OCI-LY7 (cell line): ENCODE measurements at regions not wholly inside any gene's neighbourhood (a gene's known extent, or its start where the extent isn't known, plus 50 kb on each side); places are given as distances from the start of the nearest gene placed in this dataset. TPM values are rescaled to one million over a fixed set of nuclear protein-coding genes. Genes with fewer than 3 reads are reported as not detected.

Experiments used
- BruUV-seq: library from RNA; stranded (reverse); fragments of 400-500 nt; replicated peaks from 2 replicates; lab custom pipeline; 2021; lab: Mats Ljungman, UMichigan
- CTCF ChIA-PET: fragments of 300-600 bp; sonication (Branson Sonifier 250); formaldehyde crosslinking; loops from one replicate; lab custom pipeline; 2022; ENCODE audit warnings: antibody characterized with exemption; ENCODE audit not compliant: unreplicated experiment; lab: Charles Lee
- POLR2A ChIA-PET: fragments of 300-600 bp; sonication (Branson Sonifier 250); formaldehyde crosslinking; loops from one replicate; lab custom pipeline; 2022; ENCODE audit warnings: antibody characterized with exemption; lab: Charles Lee
- DNase-seq: peaks from one replicate; pipeline ENCODE4 v3.0.0-alpha.2; 2015; ENCODE audit warnings: low spot score
- H2AFZ ChIP-seq: fragments of 200-600 bp; sonication (generic), shearing (Covaris generic); 2 replicates; pipeline ENCODE4 v1.6.1; 2014; ENCODE audit warnings: mild to moderate bottlenecking, antibody characterized with exemption, low read length, moderate library complexity
- H3K27ac ChIP-seq: fragments of 200-600 bp; sonication (generic); 2 replicates; pipeline ENCODE4 v1.5.1; 2014; ENCODE audit warnings: mixed run types, low read depth, mild to moderate bottlenecking, moderate library complexity, low read length, inconsistent platforms; ENCODE audit not compliant: poor library complexity, severe bottlenecking
- H3K36me3 ChIP-seq: fragments of 200-600 bp; sonication (generic); 2 replicates; pipeline ENCODE4 v1.6.1; 2014; ENCODE audit warnings: mild to moderate bottlenecking, antibody characterized with exemption, low read length, moderate library complexity, mixed read lengths; ENCODE audit not compliant: insufficient read depth
- H3K4me1 ChIP-seq: fragments of 200-600 bp; sonication (generic); 2 replicates; pipeline ENCODE4 v1.5.1; 2014; ENCODE audit warnings: mild to moderate bottlenecking, low read length; ENCODE audit not compliant: insufficient read depth, poor library complexity, severe bottlenecking
- H3K4me2 ChIP-seq: fragments of 200-600 bp; sonication (generic); 2 replicates; pipeline ENCODE4 v1.6.1; 2014; ENCODE audit warnings: mild to moderate bottlenecking, low read length
- H3K4me3 ChIP-seq: fragments of 200-600 bp; sonication (generic); 2 replicates; pipeline ENCODE4 v1.5.1; 2014; ENCODE audit warnings: mild to moderate bottlenecking, low read depth, low read length; ENCODE audit not compliant: poor library complexity, severe bottlenecking
- H3K79me2 ChIP-seq: fragments of 200-600 bp; sonication (generic); 2 replicates; pipeline ENCODE4 v1.6.1; 2016; ENCODE audit warnings: low read depth, mild to moderate bottlenecking, low read length, moderate library complexity, mixed read lengths; ENCODE audit not compliant: insufficient read depth
- H3K9me2 ChIP-seq: fragments of 200-600 bp; sonication (generic); 2 replicates; pipeline ENCODE4 v1.6.1; 2016; ENCODE audit warnings: mild to moderate bottlenecking, low read length, mixed read lengths; ENCODE audit not compliant: insufficient read depth
- H3K9me3 ChIP-seq: fragments of 200-600 bp; sonication (generic); 2 replicates; pipeline ENCODE4 v1.6.1; 2014; ENCODE audit warnings: mild to moderate bottlenecking, mixed run types, low read length, mixed read lengths
- H4K20me1 ChIP-seq: fragments of 200-600 bp; sonication (generic); 2 replicates; pipeline ENCODE4 v1.6.1; 2014; ENCODE audit warnings: mild to moderate bottlenecking, antibody characterized with exemption, low read length, moderate library complexity, mixed read lengths; ENCODE audit not compliant: insufficient read depth
- CTCF ChIP-seq: fragments of 200-600 bp; sonication (generic); conservative IDR thresholded peaks from 2 replicates; pipeline ENCODE4 v1.5.1; 2014; ENCODE audit warnings: mild to moderate bottlenecking, antibody characterized with exemption, low read length, moderate library complexity, mixed read lengths
- EZH2phosphoT487 ChIP-seq: fragments of 200-600 bp; sonication (generic); IDR thresholded peaks from 2 replicates; pipeline ENCODE4 v1.6.1; 2018; ENCODE audit warnings: low read depth, borderline replicate concordance, mild to moderate bottlenecking, mixed run types, antibody characterized with exemption, low read length, moderate library complexity, mixed read lengths
- intact Hi-C: fragments of 100-400 bp; cut with micrococcal nuclease; formaldehyde crosslinking; loops from one replicate; pipeline ENCODE4 v1.10.0; 2022; ENCODE audit not compliant: unreplicated experiment
- small RNA-seq: library from RNA; depleted of rRNA; stranded (forward); fragments of <200 nt; gene quantifications from one replicate; pipeline ENCODE3, GENCODE V24; 2014

DNA sequence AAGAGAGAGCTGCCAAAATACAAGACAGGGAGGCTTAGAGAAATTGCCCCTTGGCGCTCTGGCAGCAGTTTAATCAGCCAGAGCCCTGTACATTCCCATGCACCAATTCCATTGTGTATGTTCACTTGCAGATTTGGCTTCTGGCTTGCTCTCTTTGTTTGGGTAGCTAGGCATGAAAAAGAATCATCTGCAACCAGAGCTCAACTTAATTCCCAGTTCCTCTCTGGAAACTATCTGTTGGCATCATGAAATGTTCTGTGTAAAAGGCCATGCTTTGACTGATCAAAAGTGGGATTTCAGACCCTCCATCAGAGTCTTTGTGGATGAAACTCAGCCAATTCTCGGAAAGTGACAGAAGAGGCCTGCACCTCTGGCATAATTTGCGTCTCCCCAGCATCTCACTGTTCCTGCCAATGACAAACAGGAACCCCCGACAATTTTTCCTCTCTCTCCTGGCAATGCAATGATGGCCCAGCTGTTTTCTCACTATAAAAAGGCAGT, 53.8 kb upstream of the RAD23B start:
- Histone ChIP-seq H3K36me3 (no peaks in the 10 kb centered on the region), H3K9me2 (no peaks in the 10 kb centered on the region), H3K27ac (no peak overlapping the region), H3K4me2 (no peak overlapping the region), H3K4me3 (no peak overlapping the region), H4K20me1 (no peaks in the 10 kb centered on the region), H3K9me3 (no peaks in the 10 kb centered on the region), H2AFZ (no peak overlapping the region), H3K79me2 (no peaks in the 10 kb centered on the region), H3K4me1 (no peaks in the 10 kb centered on the region)
- no peak for TF ChIP-seq EZH2phosphoT487
- no peak for TF ChIP-seq CTCF
- no peak for DNase-seq
- intact Hi-C loops = no loop called here
- no TSS peak for BruUV-seq
- ChIA-PET POLR2A (no interaction called here), CTCF (no interaction called here)

Small RNA genes lying in the stretch of these regions (small RNA-seq; reads per million reads assigned to genes)
- gene AL807761.1 = not detected
